ENCODE measurements at regions not wholly inside any gene's neighbourhood (a gene's known extent, or its start where the extent isn't known, plus 50 kb on each side); places are given as distances from the start of the nearest gene placed in this dataset.
A peak's percentile ranks its signal among the peaks of the same experiment; 100 is the strongest.
"Not testable (repeated sequence)": the region's sequence is repeated elsewhere in the genome, so short reads cannot be mapped to it uniquely, and the experiment has no call there.

DNA sequence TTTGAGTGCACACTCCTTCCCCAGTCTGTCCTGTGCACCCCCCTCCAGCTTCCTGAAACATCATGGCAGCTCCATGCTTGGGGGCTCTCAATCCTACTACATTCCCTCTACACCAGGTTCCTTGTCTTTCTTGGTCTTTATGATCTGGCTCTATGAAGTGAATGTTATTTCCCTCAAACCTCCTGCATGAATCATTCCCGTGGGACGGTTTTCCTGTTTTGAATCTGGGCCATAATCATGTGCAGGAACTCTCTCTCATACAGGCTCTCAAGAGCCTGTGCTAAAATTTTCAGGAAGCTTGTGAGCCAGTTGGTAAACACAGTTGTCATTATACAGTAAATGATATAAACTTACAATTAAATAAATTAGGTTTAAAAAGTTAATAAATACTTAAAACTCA lies 89.8 kb upstream of the KCNE2 start:
- DNase-seq: peak; percentile 69

DNA sequence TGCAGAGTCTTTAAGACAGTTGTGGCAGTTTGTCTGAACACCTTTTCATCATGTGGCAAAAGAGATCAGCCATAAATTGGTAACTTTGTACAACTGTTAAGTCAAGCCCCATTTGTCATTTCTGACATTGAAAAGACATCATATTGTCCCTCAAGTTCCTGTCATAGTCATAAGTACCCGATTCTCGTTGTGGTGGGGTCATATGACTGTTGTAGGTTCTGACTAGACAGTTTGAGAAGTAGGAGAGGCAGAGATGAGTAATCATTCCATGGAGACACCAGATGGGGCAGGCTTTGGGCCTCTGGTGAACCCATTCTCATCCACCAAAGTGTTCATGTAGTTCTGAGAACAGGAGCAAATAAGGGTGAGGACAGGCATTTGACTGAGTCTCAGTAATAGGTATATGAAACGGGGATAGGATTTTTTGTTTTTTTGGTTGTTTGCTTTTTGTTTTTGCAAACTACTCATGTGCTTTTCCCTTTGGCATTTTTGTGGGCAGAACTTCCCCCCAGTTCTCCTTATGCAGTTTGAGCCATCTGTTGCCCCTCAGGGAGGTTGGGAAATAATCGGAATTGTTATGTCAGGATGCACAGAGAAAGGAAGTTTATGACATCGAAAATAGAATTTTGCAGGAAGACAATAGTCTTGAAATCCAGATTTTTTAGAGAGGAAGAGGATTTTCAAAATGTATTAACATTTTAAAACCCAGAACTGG lies 86.9 kb upstream of the KCNE2 start:
- DNase-seq: peak; percentile 24

DNA sequence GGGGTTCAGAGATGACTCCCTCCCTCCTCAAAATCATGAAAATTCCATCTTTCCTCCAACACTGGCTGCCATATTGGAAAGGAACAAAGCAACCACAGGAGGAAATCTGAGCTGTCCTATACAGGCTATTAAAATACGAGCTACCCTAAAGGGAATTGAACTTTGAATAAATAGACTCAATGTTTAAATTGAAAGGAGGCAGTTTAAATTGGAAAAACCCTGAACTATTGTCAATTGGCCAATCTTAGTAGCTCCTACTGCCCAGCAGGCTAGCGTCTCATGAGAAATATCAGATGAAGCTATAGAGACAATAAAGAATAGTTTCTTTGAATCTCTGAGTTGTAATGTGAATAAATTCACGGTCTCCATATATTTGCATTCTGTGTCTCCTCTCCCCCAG lies 85.4 kb upstream of the KCNE2 start:
- no peak for DNase-seq

DNA sequence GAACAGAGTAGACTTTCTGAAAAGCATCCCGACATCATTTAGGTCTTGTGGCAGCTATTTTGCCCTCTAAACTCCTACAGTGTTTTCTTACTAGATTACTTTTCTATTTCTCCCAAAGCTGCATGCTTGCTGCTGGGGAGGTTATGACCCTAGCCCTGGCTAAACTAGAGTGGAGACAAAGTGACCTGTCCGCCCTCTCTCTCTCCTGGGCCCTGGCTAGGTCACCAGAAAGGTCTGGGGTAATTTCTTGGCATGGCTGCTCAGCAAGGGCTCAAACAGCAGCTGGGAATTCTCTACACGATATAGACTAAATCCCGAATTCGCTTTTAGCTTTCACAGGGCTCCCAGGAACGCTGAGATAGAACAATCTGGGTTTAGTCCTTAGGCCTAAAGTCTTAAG lies 84.5 kb upstream of the KCNE2 start:
- no peak for DNase-seq

DNA sequence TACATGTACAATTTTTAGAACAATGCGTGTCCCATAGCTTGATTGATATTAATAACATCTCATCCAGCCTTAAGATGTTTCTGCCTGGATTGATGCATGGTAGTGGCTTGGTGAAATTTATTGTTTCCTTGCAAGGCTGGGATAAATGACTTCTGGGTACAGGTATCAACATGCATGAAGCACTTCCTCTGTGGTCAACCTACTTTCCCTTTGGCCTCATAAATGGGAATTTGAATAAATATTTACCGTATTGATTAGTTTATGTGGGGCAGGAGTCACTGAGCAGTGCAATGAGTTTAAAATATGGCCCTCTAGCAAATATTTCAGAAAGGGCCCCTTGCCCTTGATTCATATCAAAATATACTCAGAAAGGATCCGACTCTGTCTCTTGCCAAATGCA lies 83.9 kb upstream of the KCNE2 start:
- no peak for DNase-seq

DNA sequence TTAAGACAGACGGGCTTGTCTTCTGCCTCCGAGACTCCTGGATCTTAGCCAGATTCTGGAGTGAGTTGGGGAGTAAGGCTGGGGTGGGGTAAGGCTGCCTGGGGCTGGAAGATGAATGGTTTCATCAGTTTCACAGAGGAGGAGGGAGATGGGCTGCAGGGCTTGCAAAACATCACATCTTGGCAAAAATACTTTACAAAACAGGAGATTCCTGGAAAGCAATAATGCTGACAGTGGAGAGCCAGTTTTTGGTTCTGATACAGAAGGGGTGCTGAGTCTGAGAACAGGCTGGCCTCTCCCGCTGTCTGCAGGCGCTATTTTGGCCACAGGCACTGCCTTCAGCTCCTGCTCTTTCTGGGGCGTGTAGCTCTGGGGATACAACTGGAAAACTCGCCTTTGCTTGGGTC lies 83.4 kb upstream of the KCNE2 start:
- peak; percentile 77 for DNase-seq

DNA sequence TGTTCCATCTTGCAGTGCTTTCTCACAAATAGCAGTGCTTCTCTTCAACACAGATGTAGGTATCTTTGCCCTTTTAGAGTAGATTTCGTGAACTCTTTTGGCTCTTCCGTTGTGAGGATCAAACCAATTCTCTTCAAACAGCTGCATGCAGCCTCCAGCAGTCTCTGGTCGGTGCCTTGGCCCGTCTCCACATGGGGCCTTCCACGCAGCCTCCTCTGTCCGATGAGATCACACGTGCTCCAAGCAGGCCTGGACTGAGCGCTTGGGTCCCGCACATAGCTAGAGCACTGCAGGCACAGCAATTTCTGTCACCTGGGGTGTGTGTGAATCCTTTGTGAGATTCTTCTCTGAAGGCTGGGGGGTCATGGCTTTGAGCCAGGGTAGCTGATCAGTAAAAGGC lies 82.8 kb upstream of the KCNE2 start:
- no peak for DNase-seq

DNA sequence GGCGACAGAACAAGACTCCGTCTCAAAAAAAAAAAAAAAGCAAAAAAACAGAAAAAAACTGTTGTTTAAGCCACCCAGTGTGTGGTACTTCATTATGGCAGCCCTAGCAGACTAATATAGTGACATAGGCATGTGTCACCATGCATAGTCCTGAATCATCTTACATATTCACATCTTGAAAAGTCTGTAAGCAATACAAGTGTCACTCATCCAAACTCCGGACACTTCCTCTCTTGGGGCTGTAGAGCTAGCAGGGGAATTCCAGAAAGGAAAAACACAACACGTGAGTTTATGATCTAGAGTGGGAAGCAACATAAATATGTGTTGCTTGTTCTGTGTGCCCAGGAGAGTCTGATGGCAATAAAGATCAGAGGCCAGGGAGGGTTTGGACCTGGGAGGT lies 81.6 kb upstream of the KCNE2 start:
- DNase-seq: peak; percentile 9

DNA sequence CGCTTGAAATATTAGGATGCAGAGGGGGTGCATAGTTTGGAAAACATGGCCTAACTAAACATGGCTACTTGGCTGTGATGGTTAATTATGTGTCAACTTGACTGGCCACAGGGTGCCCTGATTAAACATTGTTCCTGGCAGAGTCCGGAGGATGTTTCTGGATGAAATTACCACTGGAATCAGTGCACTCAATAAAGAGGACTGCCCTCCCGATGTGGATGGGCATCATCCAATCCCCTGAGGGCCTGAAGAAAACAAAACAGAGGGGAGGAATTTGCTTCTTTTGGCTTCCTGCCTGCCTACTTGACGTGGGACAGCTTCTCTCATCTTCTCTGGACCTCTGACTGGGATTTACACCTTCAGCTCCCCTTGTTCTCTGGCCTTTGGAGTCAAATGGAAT lies 79.1 kb upstream of the KCNE2 start:
- DNase-seq: no peak

DNA sequence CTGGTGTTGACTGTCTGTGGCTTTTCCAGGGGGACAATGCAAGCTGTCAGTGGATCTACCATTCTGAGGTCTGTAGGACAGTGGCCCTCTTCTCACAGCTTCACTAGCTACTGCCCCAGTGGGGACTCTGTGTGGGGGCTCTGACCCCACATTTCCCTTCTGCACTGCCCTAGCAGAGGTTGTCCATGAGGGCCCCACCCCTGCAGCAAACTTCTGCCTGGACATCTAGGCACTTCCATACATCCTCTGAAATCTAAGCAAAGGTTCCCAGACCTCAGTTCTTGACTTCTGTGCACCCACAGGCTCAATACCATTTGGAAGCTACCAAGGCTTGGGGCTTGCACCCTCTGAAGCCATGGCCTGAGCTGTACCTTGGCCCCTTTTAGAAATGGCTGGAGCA lies 75.8 kb upstream of the KCNE2 start:
- DNase-seq: not testable (repeated sequence)

DNA sequence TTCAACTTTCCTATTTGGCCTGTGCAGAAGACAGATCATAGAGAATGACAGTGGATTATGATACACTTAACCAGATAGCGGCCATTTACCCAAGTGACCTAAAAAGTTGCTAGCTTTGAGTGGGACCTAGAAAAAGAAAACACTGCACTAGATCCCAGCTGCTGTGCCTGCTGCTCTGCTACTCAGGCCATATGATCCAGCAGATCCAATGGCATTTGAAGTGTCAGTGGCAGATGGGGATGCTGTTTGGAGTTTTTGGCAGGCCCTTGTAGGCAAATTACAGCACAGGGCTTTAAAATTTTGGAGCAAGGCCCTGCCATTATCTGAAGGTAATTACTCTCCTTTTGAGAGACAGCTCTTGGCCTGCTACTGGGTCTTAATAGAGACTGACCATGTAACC lies 74.0 kb upstream of the KCNE2 start:
- DNase-seq: no peak

DNA sequence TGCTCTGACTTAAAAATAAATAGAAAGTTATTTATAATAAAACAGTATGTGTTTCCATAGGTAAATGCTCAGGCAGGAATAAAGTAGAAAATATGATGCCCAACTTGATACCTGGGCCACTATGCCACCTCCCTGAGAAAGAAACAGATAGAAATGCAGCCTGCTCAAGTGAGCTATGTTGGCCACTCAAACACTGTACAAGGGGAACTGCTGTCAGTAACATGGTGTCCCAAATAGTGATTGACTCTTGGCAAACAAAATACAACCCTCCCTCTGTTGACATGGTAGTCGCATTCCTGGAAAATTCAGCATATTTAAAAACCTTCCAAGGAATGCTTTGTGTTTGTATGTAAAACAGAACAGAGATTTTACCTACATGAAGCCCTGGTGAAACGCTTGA lies 66.9 kb upstream of the KCNE2 start:
- no peak for DNase-seq

DNA sequence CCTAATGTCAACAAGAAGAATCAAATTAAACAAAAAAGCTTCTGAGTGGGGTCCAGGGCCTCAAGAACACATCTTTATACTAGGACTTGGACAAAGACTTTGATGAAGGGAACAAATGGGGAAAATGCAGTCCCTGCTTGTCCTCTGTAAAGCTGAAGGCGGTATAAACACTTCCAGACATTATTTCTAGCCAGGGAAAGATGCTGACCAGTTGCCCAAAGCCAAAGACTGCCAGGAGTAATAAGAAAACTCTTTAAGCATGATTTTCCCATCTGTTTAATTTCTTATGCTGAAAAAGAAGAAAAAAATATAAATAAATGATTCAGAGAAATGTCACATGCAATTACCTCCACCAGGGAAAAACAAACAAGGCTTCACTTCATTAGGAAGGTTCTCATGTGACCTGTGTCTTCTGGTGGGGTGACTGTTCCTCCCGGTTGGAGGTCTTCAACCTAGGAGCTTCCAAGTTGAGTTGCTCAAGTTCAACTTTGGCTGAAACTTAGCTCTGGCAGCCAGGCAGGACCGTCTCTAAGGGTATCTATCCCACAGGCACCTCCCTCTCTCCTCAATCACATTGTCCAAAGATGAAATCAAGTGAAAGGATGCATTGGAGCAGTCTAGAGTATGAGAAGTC lies 65.2 kb upstream of the KCNE2 start:
- no peak for DNase-seq

DNA sequence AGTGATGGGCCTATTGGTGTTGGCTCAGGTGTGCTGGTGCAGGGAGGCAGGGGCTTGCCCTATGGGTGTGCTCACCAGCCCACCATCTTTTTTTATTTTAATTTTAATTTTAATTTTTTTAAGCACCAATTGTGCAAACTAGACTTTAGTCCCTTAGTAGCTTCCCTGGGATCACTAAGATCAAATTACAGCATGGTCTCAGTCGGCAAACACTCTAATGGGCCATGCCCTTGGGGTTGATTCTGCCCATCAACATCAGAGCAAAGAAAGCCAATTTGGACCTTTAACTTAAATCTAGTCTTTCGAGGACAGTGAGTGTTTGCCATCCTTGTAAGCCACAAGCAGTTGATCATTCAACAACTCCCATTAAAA lies 64.7 kb upstream of the KCNE2 start:
- no peak for DNase-seq

DNA sequence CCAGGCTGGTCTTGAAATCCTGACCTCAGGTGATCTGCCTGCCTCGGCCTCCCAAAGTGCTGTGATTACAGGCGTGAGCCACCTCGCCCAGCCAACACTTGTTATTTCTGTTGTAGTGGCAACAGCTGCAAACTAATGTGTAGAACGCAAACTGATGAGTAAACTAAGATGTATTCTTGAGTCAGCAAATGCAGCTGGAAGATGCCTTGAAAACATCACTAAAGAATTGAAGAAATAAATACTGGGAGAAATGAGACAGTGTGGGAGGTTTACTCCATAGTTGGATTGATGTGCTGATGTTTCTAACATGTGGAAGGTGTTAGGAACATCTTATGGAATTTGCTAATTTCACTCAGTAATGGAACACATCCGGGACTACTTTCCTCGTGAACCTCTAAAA lies 61.3 kb upstream of the KCNE2 start:
- DNase-seq: no peak

DNA sequence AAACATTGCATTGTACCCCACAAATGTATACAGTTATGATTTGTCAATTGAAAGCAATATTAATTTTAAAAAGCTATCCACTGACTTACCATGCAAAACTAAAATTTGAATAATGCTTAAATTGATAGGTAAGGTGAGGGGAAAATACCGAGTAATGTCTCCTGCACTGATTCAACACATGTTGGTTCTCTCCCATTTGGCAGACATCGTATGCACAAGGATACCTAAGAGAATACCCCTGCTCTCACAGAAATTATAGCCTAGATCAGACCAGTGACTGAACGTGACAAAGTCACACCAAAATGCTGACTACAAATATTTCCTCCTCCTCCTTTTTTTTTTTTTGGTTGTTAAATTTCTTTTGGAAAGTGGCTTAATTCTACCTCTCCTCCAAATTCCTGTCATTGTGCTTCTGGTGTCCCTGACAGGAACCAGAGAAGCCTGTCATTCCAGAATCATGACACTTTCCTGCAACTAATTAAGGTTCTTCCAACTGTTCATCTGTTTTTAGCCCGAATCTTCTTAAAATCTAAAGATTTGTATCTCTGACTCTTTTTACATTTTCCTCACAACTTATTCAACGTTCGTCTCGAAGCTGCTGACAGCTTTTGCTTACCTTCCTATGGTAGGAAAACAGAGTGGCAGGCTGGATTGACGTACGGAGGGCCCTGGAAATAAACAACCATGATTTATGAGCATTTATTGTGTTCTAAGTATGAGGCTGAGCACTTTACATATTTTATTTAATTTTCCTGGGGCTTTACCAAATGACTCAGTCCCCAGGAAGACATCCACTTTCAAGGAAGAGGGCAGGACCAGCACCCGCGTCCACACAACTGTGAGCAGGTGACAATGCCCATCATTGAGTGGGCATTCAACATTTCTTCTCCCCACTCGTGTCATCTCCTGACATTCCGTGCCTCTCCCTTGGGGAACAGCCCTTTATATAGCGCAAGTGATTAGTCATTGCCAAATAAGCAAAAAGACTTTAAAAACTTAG lies 57.9 kb upstream of the KCNE2 start:
- no peak for DNase-seq

DNA sequence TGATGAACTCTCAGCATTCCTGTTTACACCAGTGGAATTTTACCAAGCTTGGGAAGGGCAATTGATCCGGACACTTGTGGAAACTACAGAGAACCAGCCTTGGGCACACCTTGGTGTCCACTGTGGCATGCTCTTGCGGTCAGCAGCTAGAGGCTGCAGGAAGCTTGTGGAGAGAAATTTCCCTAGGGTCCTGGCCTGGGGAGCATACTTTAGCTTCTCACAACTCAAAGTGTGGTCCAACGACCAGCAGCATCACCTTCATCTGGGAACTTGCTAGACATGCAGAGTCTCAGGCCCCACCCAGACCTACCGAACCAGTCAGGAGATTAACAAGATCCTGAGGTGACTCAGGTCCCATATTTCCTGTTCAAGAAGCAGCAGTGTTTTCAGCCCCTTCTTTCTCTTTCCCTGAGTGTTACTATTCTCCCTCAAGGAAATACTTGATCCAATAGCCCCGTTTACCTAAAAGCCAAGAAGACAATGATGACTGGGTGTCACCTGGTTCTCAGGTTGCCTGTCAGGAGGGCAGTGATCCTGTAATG lies 55.7 kb upstream of the KCNE2 start:
- DNase-seq: no peak

DNA sequence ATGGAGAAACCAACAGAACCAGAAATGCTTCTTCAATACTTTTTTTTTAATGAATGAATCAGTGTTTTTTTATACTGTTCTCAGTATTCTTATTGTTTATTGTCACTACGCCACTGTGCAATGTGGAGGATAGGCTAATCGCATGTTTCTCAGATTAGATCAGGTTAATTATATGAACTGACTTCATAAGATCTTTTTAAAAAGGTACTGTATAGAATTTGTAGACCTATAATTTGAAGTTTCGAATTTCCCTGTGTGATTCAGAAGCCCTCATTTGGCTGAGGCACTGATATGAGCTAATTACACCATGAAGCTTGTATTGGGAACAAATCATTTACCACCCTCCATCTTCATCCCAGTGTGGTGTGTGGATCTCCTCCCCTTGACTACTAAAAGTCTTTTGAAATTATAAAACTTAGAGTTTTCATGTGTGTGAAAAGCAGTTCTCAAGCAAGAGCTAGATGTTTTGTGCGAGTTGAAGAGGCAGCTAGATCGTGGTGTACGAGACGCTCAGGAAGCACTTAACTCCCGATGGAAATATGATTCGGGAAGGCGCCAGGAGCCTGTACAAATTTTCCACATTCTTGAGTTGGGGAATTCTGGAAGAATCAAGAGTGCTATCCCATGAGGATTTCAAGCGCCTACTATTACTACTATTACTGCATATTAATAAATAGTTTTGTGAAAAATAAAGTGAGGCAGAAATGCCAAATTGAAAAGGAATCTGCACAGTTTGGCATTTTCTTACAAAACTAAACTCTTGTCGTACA lies 52.1 kb upstream of the KCNE2 start:
- no peak for DNase-seq

DNA sequence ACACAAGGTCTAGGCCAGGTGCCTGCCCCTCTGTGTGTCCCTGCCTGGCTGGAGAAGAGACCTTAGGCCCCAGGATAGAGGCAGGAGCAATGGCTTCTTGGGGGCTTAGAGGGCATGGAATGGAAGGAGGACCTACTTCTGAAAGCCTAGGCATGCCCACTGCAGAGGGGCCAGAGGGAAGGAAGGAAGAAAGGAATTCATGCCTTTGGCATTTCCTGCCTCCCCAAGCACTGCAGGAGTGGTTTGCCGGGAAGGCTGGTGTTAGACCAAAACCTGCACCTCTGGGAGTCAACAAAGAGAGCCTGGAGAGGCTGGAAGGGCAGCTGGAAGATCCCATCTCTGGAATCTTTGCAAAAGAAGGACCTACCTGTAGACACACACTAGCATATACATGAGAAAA lies 50.7 kb upstream of the KCNE2 start:
- DNase-seq: peak; percentile 40

All from fibroblast of upper back skin (primary cell).